Prostate gland (tissue), 2 donors: ENCODE measurements at regions not wholly inside any gene's neighbourhood (a gene's known extent, or its start where the extent isn't known, plus 50 kb on each side); places are given as distances from the start of the nearest gene placed in this dataset.

ENCODE experiments used
- CTCF ChIP-seq, 4 experiments: fragments of 200-600 bp in 2 of 4; fragments of 450-650 bp in 2 of 4; sonication (generic) in 2 of 4; IDR thresholded peaks; 1 replicate in 3 of 4; 2 replicates in 1 of 4; pipeline ENCODE4 v1.5.1; 2016 to 2019; ENCODE audit warnings: antibody characterized with exemption in 4 of 4, mild to moderate bottlenecking in 2 of 4, moderate library complexity in 2 of 4
- POLR2A ChIP-seq: fragments of 450-650 bp; IDR thresholded peaks from one replicate; pipeline ENCODE4 v1.6.1; 2016; ENCODE audit warnings: antibody characterized with exemption, mild to moderate bottlenecking

GRCh38 chr17:77353684-77354419 is 213.1 kb downstream of the SEC14L1 start:
- TF ChIP-seq CTCF (IDR thresholded peaks at IDR 0.05) (no peak), POLR2A (no peak)
